ENCODE measurements at regions not wholly inside any gene's neighbourhood (a gene's known extent, or its start where the extent isn't known, plus 50 kb on each side); places are given as distances from the start of the nearest gene placed in this dataset.

GRCh38 chr10:29783201-29783947 lies 148.6 kb upstream of the SVIL start:
- no peak overlapping the region for H3K4me3 ChIP-seq (ENCODE audit: low read depth, low read length)
- no peak for TF ChIP-seq CTCF (IDR thresholded peaks at IDR 0.05; ENCODE audit: low read depth, low read length)

- H3K4me3 ChIP-seq (ENCODE audit: low read depth, low read length): no peak overlapping the region
- no peak for TF ChIP-seq CTCF (IDR thresholded peaks at IDR 0.05; ENCODE audit: low read depth, low read length)
Observed at GRCh38 chr10:29780639-29781038, 145.9 kb upstream of the SVIL start.

- H3K4me3 ChIP-seq (ENCODE audit: low read depth, low read length): no peak overlapping the region
- TF ChIP-seq CTCF (IDR thresholded peaks at IDR 0.05; ENCODE audit: low read depth, low read length): no peak
Observed at GRCh38 chr10:29780096-29780495, 145.3 kb upstream of the SVIL start.

- H3K4me3 ChIP-seq (ENCODE audit: low read depth, low read length): no peak overlapping the region
- TF ChIP-seq CTCF (IDR thresholded peaks at IDR 0.05; ENCODE audit: low read depth, low read length): no peak
Observed at GRCh38 chr10:29776246-29776645, 141.5 kb upstream of the SVIL start.

- H3K4me3 ChIP-seq (ENCODE audit: low read depth, low read length): no peak overlapping the region
- no peak for TF ChIP-seq CTCF (IDR thresholded peaks at IDR 0.05; ENCODE audit: low read depth, low read length)
Observed at GRCh38 chr10:29774475-29774874, 139.7 kb upstream of the SVIL start.

GRCh38 chr10:29773675-29774091 lies 138.9 kb upstream of the SVIL start:
- TF ChIP-seq CTCF (IDR thresholded peaks at IDR 0.05; ENCODE audit: low read depth, low read length): no peak
- no peak overlapping the region for H3K4me3 ChIP-seq (ENCODE audit: low read depth, low read length)

- TF ChIP-seq CTCF (IDR thresholded peaks at IDR 0.05; ENCODE audit: low read depth, low read length): no peak
- H3K4me3 ChIP-seq (ENCODE audit: low read depth, low read length): no peak overlapping the region
Observed at GRCh38 chr10:29772403-29772802, 137.6 kb upstream of the SVIL start.

All from WI38 (cell line).